Spleen (tissue), 7 donors: ENCODE measurements at regions not wholly inside any gene's neighbourhood (a gene's known extent, or its start where the extent isn't known, plus 50 kb on each side); places are given as distances from the start of the nearest gene placed in this dataset.

ENCODE experiments used
- CTCF ChIP-seq, 11 experiments: fragments of 200-600 bp in 7 of 11; fragments of 450-650 bp in 4 of 11; sonication (generic) in 4 of 11; IDR thresholded peaks in 8 of 11; conservative IDR thresholded peaks in 3 of 11; 1 replicate in 7 of 11; 2 replicates in 4 of 11; pipeline versions ENCODE4 v1.4.0 to v1.8.0; 2016 to 2021; ENCODE audit warnings: antibody characterized with exemption in 11 of 11, inconsistent platforms in 4 of 11, mild to moderate bottlenecking in 1 of 11
- POLR2A ChIP-seq, 3 donors: fragments of 450-650 bp; IDR thresholded peaks; one replicate each; pipeline ENCODE4 v1.5.1; 2017; ENCODE audit warnings: antibody characterized with exemption in 3 of 3, mild to moderate bottlenecking in 1 of 3
- donor health status: DM: no; HTN: no; CAD: no; lungs with moderate emphysema.
- donor health status: DM: no; HTN: no; CAD: no.
- donor health status: DM: no; HTN: no; CAD: no.

DNA sequence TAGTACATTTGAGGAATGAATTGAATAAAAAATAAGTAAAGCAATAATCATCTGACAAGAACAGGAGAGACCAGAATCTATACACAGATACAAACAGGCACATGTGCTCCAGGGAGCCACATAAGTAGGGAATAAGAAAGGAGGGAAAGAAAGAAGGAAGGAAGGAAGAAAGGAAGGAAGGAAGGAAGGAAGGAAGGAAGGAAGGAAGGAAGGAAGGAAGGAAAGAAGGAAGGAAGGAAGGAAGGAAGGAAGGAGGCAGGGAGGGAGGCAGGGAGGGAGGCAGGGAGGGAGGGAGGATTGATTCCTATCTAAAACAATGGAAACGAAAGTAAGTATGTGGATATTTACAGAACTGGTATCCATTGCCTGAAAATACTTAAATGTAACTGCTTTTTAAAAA is 475.8 kb downstream of the NLGN4X start:
- TF ChIP-seq POLR2A (IDR thresholded peaks at IDR 0.05) (no peak), CTCF (IDR thresholded peaks at IDR 0.05 in 8 of 11, conservative IDR thresholded peaks at IDR 0.05 in 3 of 11) (no peak)
